ENCODE measurements at regions not wholly inside any gene's neighbourhood (a gene's known extent, or its start where the extent isn't known, plus 50 kb on each side); places are given as distances from the start of the nearest gene placed in this dataset.
"Not testable (repeated sequence)": the region's sequence is repeated elsewhere in the genome, so short reads cannot be mapped to it uniquely, and the experiment has no call there.

- no peak for DNase-seq
Measured at GRCh38 chr10:131567279-131568162, 256.0 kb upstream of the TCERG1L start.

GRCh38 chr10:131568866-131569265 is 257.3 kb upstream of the TCERG1L start:
- DNase-seq: no peak

- DNase-seq: no peak
Measured at GRCh38 chr10:131569851-131570715, 258.6 kb upstream of the TCERG1L start.

GRCh38 chr10:131570716-131571307 is 259.3 kb upstream of the TCERG1L start:
- no peak for DNase-seq

- no peak for DNase-seq
Measured at GRCh38 chr10:131571346-131571745, 259.8 kb upstream of the TCERG1L start.

GRCh38 chr10:131571865-131572264 is 260.3 kb upstream of the TCERG1L start:
- no peak for DNase-seq

GRCh38 chr10:131573256-131573655 is 261.7 kb upstream of the TCERG1L start:
- no peak for DNase-seq

GRCh38 chr10:131573707-131574106 is 262.2 kb upstream of the TCERG1L start:
- no peak for DNase-seq

- no peak for DNase-seq
Measured at GRCh38 chr10:131574363-131574706, 262.8 kb upstream of the TCERG1L start.

GRCh38 chr10:131574707-131575430 is 263.3 kb upstream of the TCERG1L start:
- no peak for DNase-seq

- DNase-seq: no peak
Measured at GRCh38 chr10:131575877-131576276, 264.4 kb upstream of the TCERG1L start.

- DNase-seq: no peak
Measured at GRCh38 chr10:131576341-131577177, 265.0 kb upstream of the TCERG1L start.

GRCh38 chr10:131577178-131577555 is 265.6 kb upstream of the TCERG1L start:
- no peak for DNase-seq

GRCh38 chr10:131577786-131578471 is 266.4 kb upstream of the TCERG1L start:
- no peak for DNase-seq

- DNase-seq: no peak
Measured at GRCh38 chr10:131578472-131578970, 267.0 kb upstream of the TCERG1L start.

- DNase-seq: no peak
Measured at GRCh38 chr10:131579251-131580071, 267.9 kb upstream of the TCERG1L start.

GRCh38 chr10:131580076-131580652 is 268.6 kb upstream of the TCERG1L start:
- DNase-seq: no peak

GRCh38 chr10:131580674-131581073 is 269.2 kb upstream of the TCERG1L start:
- no peak for DNase-seq

GRCh38 chr10:131581547-131581946 is 270.0 kb upstream of the TCERG1L start:
- DNase-seq: not testable (repeated sequence)

GRCh38 chr10:131584287-131584686 is 272.8 kb upstream of the TCERG1L start:
- DNase-seq: no peak
